ENCODE measurements at regions not wholly inside any gene's neighbourhood (a gene's known extent, or its start where the extent isn't known, plus 50 kb on each side); places are given as distances from the start of the nearest gene placed in this dataset.

- Histone ChIP-seq H2AFZ (ENCODE audit: low read length) (no peak overlapping the region), H3K36me3 (ENCODE audit: insufficient read depth, low read length) (no peaks in the 10 kb centered on the region)
Measured at GRCh38 chr13:78978381-78978998, 319.5 kb upstream of the OBI1 start.

GRCh38 chr13:78977311-78977710 lies 318.4 kb upstream of the OBI1 start:
- H3K36me3 ChIP-seq (ENCODE audit: insufficient read depth, low read length), result no peaks in the 10 kb centered on the region
- H3K9ac ChIP-seq (ENCODE audit: low read depth, low read length, poor library complexity, severe bottlenecking), result no peak overlapping the region
- H3K27me3 ChIP-seq (ENCODE audit: insufficient read depth, low read length, poor library complexity, severe bottlenecking), result no peaks in the 10 kb centered on the region
- H3K4me1 ChIP-seq (ENCODE audit: insufficient read depth, low read length, poor library complexity, severe bottlenecking), result peaks cover 7% of the 10 kb centered on the region
- H3K9me2 ChIP-seq (replicated peaks; ENCODE audit: low read depth, low read length), result no peaks in the 10 kb centered on the region
- H3K4me3 ChIP-seq (ENCODE audit: low read length, poor library complexity, severe bottlenecking), result no peak overlapping the region
- H3K79me2 ChIP-seq (ENCODE audit: insufficient read depth, low read length), result no peaks in the 10 kb centered on the region
- no peaks in the 10 kb centered on the region for H3F3A ChIP-seq (ENCODE audit: low read depth)
- H4K20me1 ChIP-seq (ENCODE audit: insufficient read depth, low read length, poor library complexity, severe bottlenecking), result no peaks in the 10 kb centered on the region
- TF ChIP-seq EZH2phosphoT487 (IDR thresholded peaks at IDR 0.05; ENCODE audit: borderline replicate concordance), result no peak
- TF ChIP-seq CTCF (conservative IDR thresholded peaks at IDR 0.05; ENCODE audit: low read length), result no peak
- no peak overlapping the region for H2AFZ ChIP-seq (ENCODE audit: low read length)
- H3K9me3 ChIP-seq (ENCODE audit: insufficient read depth, low read depth, low read length), result no peaks in the 10 kb centered on the region
- no peak overlapping the region for H3K4me2 ChIP-seq (ENCODE audit: low read depth, low read length, poor library complexity, severe bottlenecking)

More at GRCh38 chr13:78978381-78978998, 319.5 kb upstream of the OBI1 start:
- TF ChIP-seq CTCF (conservative IDR thresholded peaks at IDR 0.05; ENCODE audit: low read length) (peak; percentile 83), EZH2phosphoT487 (IDR thresholded peaks at IDR 0.05; ENCODE audit: borderline replicate concordance) (no peak)
- Histone ChIP-seq H3K4me1 (ENCODE audit: insufficient read depth, low read length, poor library complexity, severe bottlenecking) (peaks cover 7% of the 10 kb centered on the region), H3F3A (ENCODE audit: low read depth) (no peaks in the 10 kb centered on the region), H3K9ac (ENCODE audit: low read depth, low read length, poor library complexity, severe bottlenecking) (no peak overlapping the region), H3K9me2 (replicated peaks; ENCODE audit: low read depth, low read length) (no peaks in the 10 kb centered on the region), H3K9me3 (ENCODE audit: insufficient read depth, low read depth, low read length) (no peaks in the 10 kb centered on the region), H4K20me1 (ENCODE audit: insufficient read depth, low read length, poor library complexity, severe bottlenecking) (no peaks in the 10 kb centered on the region), H3K4me3 (ENCODE audit: low read length, poor library complexity, severe bottlenecking) (no peak overlapping the region), H3K27me3 (ENCODE audit: insufficient read depth, low read length, poor library complexity, severe bottlenecking) (peaks cover 6% of the 10 kb centered on the region), H3K79me2 (ENCODE audit: insufficient read depth, low read length) (no peaks in the 10 kb centered on the region), H3K4me2 (ENCODE audit: low read depth, low read length, poor library complexity, severe bottlenecking) (no peak overlapping the region)

GRCh38 chr13:78976696-78977095 lies 317.7 kb upstream of the OBI1 start:
- Histone ChIP-seq H3K9me2 (replicated peaks; ENCODE audit: low read depth, low read length) (no peaks in the 10 kb centered on the region), H3K4me1 (ENCODE audit: insufficient read depth, low read length, poor library complexity, severe bottlenecking) (peaks cover under 1% of the 10 kb centered on the region), H2AFZ (ENCODE audit: low read length) (no peak overlapping the region), H3K9me3 (ENCODE audit: insufficient read depth, low read depth, low read length) (no peaks in the 10 kb centered on the region), H3K27me3 (ENCODE audit: insufficient read depth, low read length, poor library complexity, severe bottlenecking) (no peaks in the 10 kb centered on the region), H4K20me1 (ENCODE audit: insufficient read depth, low read length, poor library complexity, severe bottlenecking) (no peaks in the 10 kb centered on the region), H3F3A (ENCODE audit: low read depth) (no peaks in the 10 kb centered on the region), H3K79me2 (ENCODE audit: insufficient read depth, low read length) (no peaks in the 10 kb centered on the region), H3K4me2 (ENCODE audit: low read depth, low read length, poor library complexity, severe bottlenecking) (no peak overlapping the region), H3K4me3 (ENCODE audit: low read length, poor library complexity, severe bottlenecking) (no peak overlapping the region), H3K9ac (ENCODE audit: low read depth, low read length, poor library complexity, severe bottlenecking) (no peak overlapping the region), H3K36me3 (ENCODE audit: insufficient read depth, low read length) (no peaks in the 10 kb centered on the region)
- no peak for TF ChIP-seq CTCF (conservative IDR thresholded peaks at IDR 0.05; ENCODE audit: low read length)
- TF ChIP-seq EZH2phosphoT487 (IDR thresholded peaks at IDR 0.05; ENCODE audit: borderline replicate concordance), result no peak
